Activated CD8-positive, alpha-beta T cell treated with anti-CD3 and anti-CD28 coated beads for 36 hours (primary cell): ENCODE measurements at regions not wholly inside any gene's neighbourhood (a gene's known extent, or its start where the extent isn't known, plus 50 kb on each side); places are given as distances from the start of the nearest gene placed in this dataset.
"Not testable (repeated sequence)": the region's sequence is repeated elsewhere in the genome, so short reads cannot be mapped to it uniquely, and the experiment has no call there.

ENCODE experiments used
- ATAC-seq: fragments of 200-7000 bp; cut with Tn5 transposase; one replicate; pipeline ENCODE4 v1.10.0; 2021; ENCODE audit warnings: mild to moderate bottlenecking, moderate library complexity
- CTCF ChIA-PET: fragments of 350-600 bp; sonication (Branson Sonifier 250); formaldehyde crosslinking; loops from one replicate; lab custom pipeline; 2021; ENCODE audit warnings: antibody characterized with exemption; lab: Charles Lee
- POLR2A ChIA-PET: fragments of 350-600 bp; sonication (Branson Sonifier 250); formaldehyde crosslinking; loops from one replicate; lab custom pipeline; 2021; ENCODE audit warnings: antibody characterized with exemption; lab: Charles Lee
- DNase-seq: peaks from one replicate; pipeline ENCODE4 v3.0.0-alpha.2; 2020
- H3K27ac Mint-ChIP-seq: one replicate; pipeline ENCODE4 v1.8.0; 2021; ENCODE audit warnings: mild to moderate bottlenecking, mixed read lengths
- H3K27me3 Mint-ChIP-seq: one replicate; pipeline ENCODE4 v1.8.0; 2021; ENCODE audit warnings: mixed read lengths
- H3K36me3 Mint-ChIP-seq: one replicate; pipeline ENCODE4 v1.8.0; 2021; ENCODE audit warnings: low read depth, mixed read lengths
- H3K4me1 Mint-ChIP-seq: one replicate; pipeline ENCODE4 v1.8.0; 2021; ENCODE audit warnings: low read depth, mixed read lengths
- H3K4me3 Mint-ChIP-seq: one replicate; pipeline ENCODE4 v1.8.0; 2021; ENCODE audit warnings: mild to moderate bottlenecking, moderate library complexity, mixed read lengths
- H3K9me3 Mint-ChIP-seq: one replicate; pipeline ENCODE4 v1.8.0; 2021; ENCODE audit warnings: mixed read lengths
- CTCF ChIP-seq: fragments of 200-600 bp; IDR thresholded peaks from one replicate; pipeline ENCODE4 v1.8.0; 2022; ENCODE audit warnings: antibody characterized with exemption, mild to moderate bottlenecking
- intact Hi-C: fragments of 100-400 bp; cut with micrococcal nuclease; formaldehyde crosslinking; loops from one replicate; pipeline ENCODE4 v1.10.0; 2022

- POLR2A ChIA-PET: no interaction called here
- H3K36me3 Mint-ChIP-seq: no peaks in the 10 kb centered on the region
- intact Hi-C loops: no loop called here
- H3K27me3 Mint-ChIP-seq: no peaks in the 10 kb centered on the region
- no peaks in the 10 kb centered on the region for H3K4me1 Mint-ChIP-seq
- ATAC-seq (no peak), DNase-seq (no peak)
- H3K4me3 Mint-ChIP-seq: no peak overlapping the region
- TF ChIP-seq CTCF: no peak
- no peaks in the 10 kb centered on the region for H3K9me3 Mint-ChIP-seq
- no peak overlapping the region for H3K27ac Mint-ChIP-seq
- CTCF ChIA-PET: no interaction called here
Measured at GRCh38 chr13:84605927-84606326, 723.7 kb upstream of the SLITRK1 start.

GRCh38 chr13:84591444-84591843, 709.2 kb upstream of the SLITRK1 start:
- Mint-ChIP-seq H3K36me3 (no peaks in the 10 kb centered on the region), H3K27ac (no peak overlapping the region), H3K4me1 (no peaks in the 10 kb centered on the region), H3K4me3 (no peak overlapping the region), H3K27me3 (no peaks in the 10 kb centered on the region), H3K9me3 (no peaks in the 10 kb centered on the region)
- ChIA-PET POLR2A (no interaction called here), CTCF (no interaction called here)
- DNase-seq: no peak
- no peak for TF ChIP-seq CTCF
- ATAC-seq: no peak
- intact Hi-C loops: no loop called here

- no peak for ATAC-seq
- POLR2A ChIA-PET: no interaction called here
- CTCF ChIA-PET: no interaction called here
- Mint-ChIP-seq H3K27me3 (no peaks in the 10 kb centered on the region), H3K4me1 (no peaks in the 10 kb centered on the region), H3K27ac (no peak overlapping the region), H3K4me3 (no peak overlapping the region), H3K9me3 (no peaks in the 10 kb centered on the region), H3K36me3 (no peaks in the 10 kb centered on the region)
- no peak for TF ChIP-seq CTCF
- intact Hi-C loops: no loop called here
- no peak for DNase-seq
Measured at GRCh38 chr13:84590663-84591062, 708.4 kb upstream of the SLITRK1 start.

- Mint-ChIP-seq H3K27me3 (no peaks in the 10 kb centered on the region), H3K9me3 (no peaks in the 10 kb centered on the region), H3K4me1 (no peaks in the 10 kb centered on the region), H3K36me3 (no peaks in the 10 kb centered on the region), H3K27ac (no peak overlapping the region), H3K4me3 (no peak overlapping the region)
- no peak for TF ChIP-seq CTCF
- intact Hi-C loops: no loop called here
- ChIA-PET POLR2A (no interaction called here), CTCF (no interaction called here)
- DNase-seq (no peak), ATAC-seq (no peak)
Measured at GRCh38 chr13:84588023-84588422, 705.7 kb upstream of the SLITRK1 start.

- ATAC-seq, DNase-seq, H3K4me3 Mint-ChIP-seq, H3K27ac Mint-ChIP-seq, H3K9me3 Mint-ChIP-seq, H3K4me1 Mint-ChIP-seq, H3K36me3 Mint-ChIP-seq, POLR2A ChIA-PET, intact Hi-C loops, H3K27me3 Mint-ChIP-seq, CTCF ChIA-PET: not testable (repeated sequence)
Measured at GRCh38 chr13:84579901-84580300, 697.6 kb upstream of the SLITRK1 start.

GRCh38 chr13:84574851-84575250, 692.6 kb upstream of the SLITRK1 start:
- ATAC-seq (no peak), DNase-seq (no peak)
- Mint-ChIP-seq H3K27me3 (no peaks in the 10 kb centered on the region), H3K36me3 (no peaks in the 10 kb centered on the region), H3K4me3 (no peak overlapping the region), H3K27ac (no peak overlapping the region), H3K9me3 (no peaks in the 10 kb centered on the region), H3K4me1 (no peaks in the 10 kb centered on the region)
- TF ChIP-seq CTCF: no peak
- ChIA-PET POLR2A (no interaction called here), CTCF (interaction anchor here (0.7 kb wide), 1 partner anchor 283 kb away, joined by 3 read pairs; no protein-coding TSS in a partner anchor)
- intact Hi-C loops: no loop called here
